ENCODE measurements at regions not wholly inside any gene's neighbourhood (a gene's known extent, or its start where the extent isn't known, plus 50 kb on each side); places are given as distances from the start of the nearest gene placed in this dataset.

GRCh38 chr22:48566741-48567140 lies 1260.9 kb downstream of the BRD1 start:
- H3K27me3 Mint-ChIP-seq = peaks cover 19% of the 10 kb centered on the region
- Histone ChIP-seq H4K20me1 (ENCODE audit: control insufficient read depth, insufficient read depth, low read length, poor library complexity, severe bottlenecking) (no peaks in the 10 kb centered on the region), H3K9ac (ENCODE audit: low read length) (no peak overlapping the region), H3K4me2 (replicated peaks; ENCODE audit: low read depth, low read length, poor library complexity, severe bottlenecking) (no peak overlapping the region), H2AFZ (ENCODE audit: insufficient read depth, low read depth, low read length, poor library complexity, severe bottlenecking) (no peak overlapping the region), H3K9me3 (ENCODE audit: control extremely low read depth in 1 of 3, control insufficient read depth in 2 of 3, insufficient read depth in 1 of 3, low read length in 2 of 3) (peaks cover 0 to 39% (median 4%) of the 10 kb centered on the region in 3 donors), H3K27ac (ENCODE audit: low read length in 2 of 2) (no peak overlapping the region), H3K79me2 (ENCODE audit: control insufficient read depth, insufficient read depth, low read length) (no peaks in the 10 kb centered on the region), H3K4me1 (ENCODE audit: control insufficient read depth in 2 of 2, insufficient read depth in 2 of 2, low read length in 2 of 2) (no peaks in the 10 kb centered on the region), H3K36me3 (replicated peaks in 1 of 2; ENCODE audit: control extremely low read depth in 1 of 2, control insufficient read depth in 1 of 2, extremely low read depth in 1 of 2, insufficient read depth in 2 of 2, low read length in 1 of 2) (no peaks in the 10 kb centered on the region), H3K4me3 (ENCODE audit: control extremely low read depth in 1 of 5, extremely low read depth in 1 of 5, insufficient read depth in 1 of 5, low read depth in 2 of 5, low read length in 4 of 5) (no peak overlapping the region), H3K27me3 (replicated peaks in 1 of 4; ENCODE audit: control extremely low read depth in 1 of 4, control insufficient read depth in 3 of 4, insufficient read depth in 4 of 4, low read length in 3 of 4) (peaks cover 0 to 15% (median 0%) of the 10 kb centered on the region in 4 experiments)
- ChIA-PET CTCF (no interaction called here), POLR2A (no interaction called here)
- 3% methylated on average over 7 of the region's 13 CpGs for WGBS (ENCODE audit: insufficient coverage)
- TF ChIP-seq EZH2 (IDR thresholded peaks at IDR 0.05; ENCODE audit: borderline replicate concordance, insufficient read depth, low read depth, low read length, poor library complexity, severe bottlenecking) (no peak), CTCF (IDR thresholded peaks at IDR 0.05) (no peak)
- DNase-seq = no peak
- intact Hi-C loops (cut with micrococcal nuclease) = no loop called here
- H3K9me3 Mint-ChIP-seq (ENCODE audit: insufficient read depth) = peaks cover 8% of the 10 kb centered on the region
- H3K4me3 Mint-ChIP-seq = no peak overlapping the region
- no peak overlapping the region for H3K27ac Mint-ChIP-seq
- no peaks in the 10 kb centered on the region for H3K4me1 Mint-ChIP-seq
- ATAC-seq (ENCODE audit: low read depth) = no peak

- H3K9ac ChIP-seq (ENCODE audit: low read length) = no peak overlapping the region
- intact Hi-C loops (cut with micrococcal nuclease) = no loop called here
- WGBS (ENCODE audit: insufficient coverage) = 91% methylated on average over 3 of the region's 3 CpGs
- H3K4me3 Mint-ChIP-seq = no peak overlapping the region
- no peak for TF ChIP-seq EZH2 (IDR thresholded peaks at IDR 0.05; ENCODE audit: borderline replicate concordance, insufficient read depth, low read depth, low read length, poor library complexity, severe bottlenecking)
- no peak for TF ChIP-seq CTCF (IDR thresholded peaks at IDR 0.05)
- H3K9me3 Mint-ChIP-seq (ENCODE audit: insufficient read depth) = peaks cover 6% of the 10 kb centered on the region
- ATAC-seq (ENCODE audit: low read depth) = no peak
- peaks cover 0 to 39% (median 3%) of the 10 kb centered on the region in 3 donors for H3K9me3 ChIP-seq (ENCODE audit: control extremely low read depth in 1 of 3, control insufficient read depth in 2 of 3, insufficient read depth in 1 of 3, low read length in 2 of 3)
- peaks cover 19% of the 10 kb centered on the region for H3K27me3 Mint-ChIP-seq
- ChIA-PET POLR2A (no interaction called here), CTCF (no interaction called here)
- H3K4me1 Mint-ChIP-seq = no peaks in the 10 kb centered on the region
- no peaks in the 10 kb centered on the region for H3K36me3 ChIP-seq (replicated peaks in 1 of 2; ENCODE audit: control extremely low read depth in 1 of 2, control insufficient read depth in 1 of 2, extremely low read depth in 1 of 2, insufficient read depth in 2 of 2, low read length in 1 of 2)
- H3K4me2 ChIP-seq (replicated peaks; ENCODE audit: low read depth, low read length, poor library complexity, severe bottlenecking) = no peak overlapping the region
- H2AFZ ChIP-seq (ENCODE audit: insufficient read depth, low read depth, low read length, poor library complexity, severe bottlenecking) = no peak overlapping the region
- no peaks in the 10 kb centered on the region for H4K20me1 ChIP-seq (ENCODE audit: control insufficient read depth, insufficient read depth, low read length, poor library complexity, severe bottlenecking)
- no peak overlapping the region for H3K4me3 ChIP-seq (ENCODE audit: control extremely low read depth in 1 of 5, extremely low read depth in 1 of 5, insufficient read depth in 1 of 5, low read depth in 2 of 5, low read length in 4 of 5)
- no peaks in the 10 kb centered on the region for H3K79me2 ChIP-seq (ENCODE audit: control insufficient read depth, insufficient read depth, low read length)
- no peak overlapping the region for H3K27ac Mint-ChIP-seq
- H3K27me3 ChIP-seq (replicated peaks in 1 of 4; ENCODE audit: control extremely low read depth in 1 of 4, control insufficient read depth in 3 of 4, insufficient read depth in 4 of 4, low read length in 3 of 4) = peaks cover 0 to 15% (median 0%) of the 10 kb centered on the region in 4 experiments
- DNase-seq = no peak
- H3K27ac ChIP-seq (ENCODE audit: low read length in 2 of 2) = no peak overlapping the region
- H3K4me1 ChIP-seq (ENCODE audit: control insufficient read depth in 2 of 2, insufficient read depth in 2 of 2, low read length in 2 of 2) = no peaks in the 10 kb centered on the region
Observed at GRCh38 chr22:48565901-48566501, 1261.7 kb downstream of the BRD1 start.
